AG04450 (cell line): ENCODE measurements at regions not wholly inside any gene's neighbourhood (a gene's known extent, or its start where the extent isn't known, plus 50 kb on each side); places are given as distances from the start of the nearest gene placed in this dataset.

ENCODE experiments used
- CTCF ChIA-PET: fragments of 300-600, 350-600 bp; formaldehyde crosslinking; extraction: SDS; loops from one replicate; lab custom pipeline; 2022; ENCODE audit warnings: antibody characterized with exemption, inconsistent platforms; lab: Charles Lee
- POLR2A ChIA-PET: fragments of 350-600 bp; formaldehyde crosslinking; extraction: SDS; loops from one replicate; lab custom pipeline; 2021; ENCODE audit warnings: antibody characterized with exemption, inconsistent platforms; lab: Yijun Ruan, JAX
- DNase-seq: peaks from one replicate; pipeline ENCODE4 v3.0.0-alpha.2; 2011; ENCODE audit warnings: low read depth, low spot score
- H3K27ac ChIP-seq: one replicate; pipeline ENCODE4 v1.5.1; 2012; ENCODE audit warnings: low read depth, low read length, control low read depth
- H3K27me3 ChIP-seq: one replicate; pipeline ENCODE4 v1.6.0; 2012; ENCODE audit warnings: low read length; ENCODE audit not compliant: control insufficient read depth, insufficient read depth
- H3K4me3 ChIP-seq: 2 replicates; pipeline ENCODE4 v1.5.1; 2011; ENCODE audit warnings: mild to moderate bottlenecking, low read depth, low read length, control low read depth
- H3K9me3 ChIP-seq: 2 replicates; pipeline ENCODE4 v1.5.1; 2012; ENCODE audit warnings: low read length; ENCODE audit not compliant: control insufficient read depth, insufficient read depth
- TF ChIP-seq, protein P1 (sequence below): IDR thresholded peaks from 2 replicates; pipeline ENCODE4 v1.5.1; 2011; ENCODE audit warnings: low read depth, low read length, control low read depth, inconsistent platforms

- Histone ChIP-seq H3K27ac (no peak overlapping the region), H3K4me3 (no peak overlapping the region), H3K9me3 (no peaks in the 10 kb centered on the region), H3K27me3 (no peaks in the 10 kb centered on the region)
- TF ChIP-seq, protein P1, sequence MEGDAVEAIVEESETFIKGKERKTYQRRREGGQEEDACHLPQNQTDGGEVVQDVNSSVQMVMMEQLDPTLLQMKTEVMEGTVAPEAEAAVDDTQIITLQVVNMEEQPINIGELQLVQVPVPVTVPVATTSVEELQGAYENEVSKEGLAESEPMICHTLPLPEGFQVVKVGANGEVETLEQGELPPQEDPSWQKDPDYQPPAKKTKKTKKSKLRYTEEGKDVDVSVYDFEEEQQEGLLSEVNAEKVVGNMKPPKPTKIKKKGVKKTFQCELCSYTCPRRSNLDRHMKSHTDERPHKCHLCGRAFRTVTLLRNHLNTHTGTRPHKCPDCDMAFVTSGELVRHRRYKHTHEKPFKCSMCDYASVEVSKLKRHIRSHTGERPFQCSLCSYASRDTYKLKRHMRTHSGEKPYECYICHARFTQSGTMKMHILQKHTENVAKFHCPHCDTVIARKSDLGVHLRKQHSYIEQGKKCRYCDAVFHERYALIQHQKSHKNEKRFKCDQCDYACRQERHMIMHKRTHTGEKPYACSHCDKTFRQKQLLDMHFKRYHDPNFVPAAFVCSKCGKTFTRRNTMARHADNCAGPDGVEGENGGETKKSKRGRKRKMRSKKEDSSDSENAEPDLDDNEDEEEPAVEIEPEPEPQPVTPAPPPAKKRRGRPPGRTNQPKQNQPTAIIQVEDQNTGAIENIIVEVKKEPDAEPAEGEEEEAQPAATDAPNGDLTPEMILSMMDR = no peak
- ChIA-PET CTCF (no interaction called here), POLR2A (no interaction called here)
- no peak for DNase-seq
Measured at GRCh38 chr10:33423154-33423529, 88.7 kb upstream of the NRP1 start.

DNA sequence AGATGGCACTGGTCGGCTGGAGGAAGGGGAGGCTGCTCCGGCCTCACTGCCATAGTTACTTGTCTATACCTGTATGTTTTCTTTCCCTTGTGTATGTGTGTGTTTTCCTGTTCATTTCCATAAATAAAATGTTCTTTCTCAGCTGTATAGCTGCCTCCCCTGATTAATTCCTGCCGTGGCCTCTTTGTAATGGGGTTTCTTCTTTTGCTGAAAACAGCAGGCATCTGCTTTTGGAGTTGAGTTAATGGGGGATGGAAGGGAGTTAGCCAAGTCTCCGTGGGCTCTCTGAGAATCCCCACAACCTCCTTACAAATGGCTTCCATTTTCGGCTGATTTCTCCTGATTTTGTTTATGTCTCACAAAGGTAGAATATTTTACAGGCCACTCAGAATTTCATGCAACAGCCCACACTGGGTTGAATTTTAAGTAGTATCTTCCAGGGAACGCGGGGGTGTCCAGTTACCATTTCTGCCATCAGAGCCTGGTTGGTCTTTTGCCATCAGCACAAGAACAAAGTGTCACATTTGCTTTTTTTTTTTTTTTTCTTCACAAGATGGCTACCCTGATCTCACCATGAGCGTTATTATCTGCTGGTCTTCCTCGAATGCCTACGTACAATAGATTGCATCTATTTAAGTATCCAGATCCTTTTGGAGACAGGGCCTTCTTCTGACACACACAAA, 88.1 kb upstream of the NRP1 start:
- H3K4me3 ChIP-seq = no peak overlapping the region
- TF ChIP-seq, protein P1 = no peak
- DNase-seq = no peak
- H3K9me3 ChIP-seq = no peaks in the 10 kb centered on the region
- H3K27me3 ChIP-seq = no peaks in the 10 kb centered on the region
- POLR2A ChIA-PET = interaction anchor here (0.6 kb wide), 1 partner anchor 10 kb away, joined by 5 read pairs; no protein-coding TSS in a partner anchor
- CTCF ChIA-PET = no interaction called here
- H3K27ac ChIP-seq = no peak overlapping the region

DNA sequence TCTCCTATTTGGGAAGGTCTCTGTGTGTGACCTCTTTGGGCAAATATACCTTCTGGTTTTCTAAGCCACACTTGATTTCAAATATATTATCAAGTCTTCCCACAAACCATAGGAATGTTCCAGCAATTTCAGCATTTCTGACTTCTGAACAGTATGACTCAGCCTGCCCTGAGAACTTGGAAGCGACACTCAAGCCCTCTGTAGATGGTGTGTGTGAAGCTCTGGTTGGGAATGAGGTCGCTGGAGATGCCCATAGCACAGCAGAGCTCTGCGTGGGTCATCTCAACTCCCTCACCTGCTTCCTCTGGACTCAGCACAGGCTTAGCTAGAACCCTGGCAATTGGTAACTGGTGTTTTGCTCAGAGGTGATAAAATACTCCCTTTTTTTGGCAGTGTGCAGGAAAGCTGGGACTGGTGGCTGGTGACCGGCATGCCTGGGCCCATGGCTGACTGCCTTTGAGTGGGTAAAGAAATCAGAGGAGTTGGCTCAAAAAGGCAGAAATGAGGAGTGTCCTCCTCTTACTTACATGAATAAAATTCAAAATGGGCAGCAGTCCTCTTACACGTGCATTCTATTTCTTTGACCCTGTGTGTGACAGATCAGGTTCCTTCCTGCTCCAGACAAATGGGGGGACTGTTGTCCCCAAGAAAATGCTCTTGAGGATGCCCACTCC, 87.5 kb upstream of the NRP1 start:
- TF ChIP-seq, protein P1 = no peak
- no peak overlapping the region for H3K4me3 ChIP-seq
- no peaks in the 10 kb centered on the region for H3K27me3 ChIP-seq
- ChIA-PET POLR2A (interaction anchor here (0.6 kb wide), 1 partner anchor 9 kb away, joined by 5 read pairs; no protein-coding TSS in a partner anchor), CTCF (no interaction called here)
- H3K9me3 ChIP-seq = no peaks in the 10 kb centered on the region
- no peak overlapping the region for H3K27ac ChIP-seq
- peak; percentile 77 for DNase-seq

- POLR2A ChIA-PET = no interaction called here
- CTCF ChIA-PET = no interaction called here
Measured at GRCh38 chr10:33419311-33419710, 84.8 kb upstream of the NRP1 start.

More at GRCh38 chr10:33419311-33419710, 84.8 kb upstream of the NRP1 start:
- TF ChIP-seq, protein P1 = no peak
- no peak for DNase-seq
- H3K27me3 ChIP-seq = no peaks in the 10 kb centered on the region
- H3K9me3 ChIP-seq = no peaks in the 10 kb centered on the region
- no peak overlapping the region for H3K27ac ChIP-seq
- no peak overlapping the region for H3K4me3 ChIP-seq
